Tibial nerve (tissue), 4 donors: ENCODE measurements at regions not wholly inside any gene's neighbourhood (a gene's known extent, or its start where the extent isn't known, plus 50 kb on each side); places are given as distances from the start of the nearest gene placed in this dataset.

Source experiments
- DNase-seq, 2 donors: peaks; one replicate each; pipeline ENCODE4 v3.0.0-alpha.2; 2019; ENCODE audit warnings: low spot score in 2 of 2
- H3K27ac ChIP-seq, 4 donors: fragments of 200-600 bp; sonication (generic) in 3 of 4; one replicate each; pipeline ENCODE4 v1.5.1; 2017 to 2019; ENCODE audit warnings: mild to moderate bottlenecking in 1 of 4
- H3K27me3 ChIP-seq, 2 donors: fragments of 200-600 bp; sonication (generic) in 1 of 2; one replicate each; pipeline versions ENCODE4 v1.5.1 to v1.6.0; 2017 to 2019
- H3K36me3 ChIP-seq, 3 donors: fragments of 200-600 bp; sonication (generic); one replicate each; pipeline ENCODE4 v1.5.1; 2018 to 2019
- H3K4me1 ChIP-seq, 4 donors: fragments of 200-600 bp; sonication (generic) in 3 of 4; one replicate each; pipeline ENCODE4 v1.5.1; 2017 to 2019
- H3K4me3 ChIP-seq, 4 donors: fragments of 200-600 bp; sonication (generic) in 3 of 4; one replicate each; pipeline ENCODE4 v1.5.1; 2017 to 2019; ENCODE audit warnings: mild to moderate bottlenecking in 1 of 4, moderate library complexity in 1 of 4
- H3K9me3 ChIP-seq, 4 donors: fragments of 200-600 bp; sonication (generic) in 3 of 4; one replicate each; pipeline ENCODE4 v1.5.1; 2017 to 2019
- EP300 ChIP-seq, 2 donors: sonication (generic); formaldehyde crosslinking; IDR thresholded peaks; one replicate each; pipeline ENCODE4 v1.6.1; 2017; ENCODE audit warnings: antibody characterized with exemption in 2 of 2, mild to moderate bottlenecking in 1 of 2
- POLR2A ChIP-seq, 2 donors: fragments of 450-650 bp; IDR thresholded peaks; one replicate each; pipeline ENCODE4 v1.6.1; 2017; ENCODE audit warnings: antibody characterized with exemption in 2 of 2, mild to moderate bottlenecking in 2 of 2, moderate library complexity in 2 of 2
- WGBS, 2 donors: methylation state at CpG; one replicate each; pipeline ENCODE4 v1.1.5; 2018; 5-methylcytosine and 5-hydroxymethylcytosine counted together
- TF ChIP-seq, protein P1 (sequence below), 5 experiments: fragments of 200-600 bp in 3 of 5; fragments of 450-650 bp in 2 of 5; sonication (generic) in 3 of 5; IDR thresholded peaks; one replicate each; pipeline ENCODE4 v1.5.1; 2016 to 2019; ENCODE audit warnings: antibody characterized with exemption in 5 of 5, mild to moderate bottlenecking in 3 of 5, moderate library complexity in 2 of 5

DNA sequence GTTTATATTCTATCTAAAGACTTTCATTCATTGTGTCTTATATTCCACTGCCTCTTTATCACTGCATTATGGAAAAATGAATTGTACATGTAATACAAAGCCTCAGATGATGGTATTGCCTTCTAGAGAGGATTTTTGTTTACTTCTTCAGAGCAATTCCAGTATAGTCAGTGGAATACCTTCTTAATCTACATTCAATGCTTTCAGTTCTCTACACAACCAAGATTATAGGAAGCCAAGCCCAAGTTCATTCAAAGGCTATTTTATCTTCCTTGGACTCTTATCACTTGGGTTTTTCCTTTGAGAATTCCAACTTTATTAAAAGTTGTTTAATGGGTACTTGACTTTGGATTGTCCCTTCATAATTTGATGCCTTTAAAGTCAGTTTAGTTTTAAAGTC lies 1971.0 kb upstream of the FLRT2 start:
- TF ChIP-seq POLR2A (IDR thresholded peaks at IDR 0.05) (no peak), EP300 (IDR thresholded peaks at IDR 0.05) (no peak)
- TF ChIP-seq, protein P1, sequence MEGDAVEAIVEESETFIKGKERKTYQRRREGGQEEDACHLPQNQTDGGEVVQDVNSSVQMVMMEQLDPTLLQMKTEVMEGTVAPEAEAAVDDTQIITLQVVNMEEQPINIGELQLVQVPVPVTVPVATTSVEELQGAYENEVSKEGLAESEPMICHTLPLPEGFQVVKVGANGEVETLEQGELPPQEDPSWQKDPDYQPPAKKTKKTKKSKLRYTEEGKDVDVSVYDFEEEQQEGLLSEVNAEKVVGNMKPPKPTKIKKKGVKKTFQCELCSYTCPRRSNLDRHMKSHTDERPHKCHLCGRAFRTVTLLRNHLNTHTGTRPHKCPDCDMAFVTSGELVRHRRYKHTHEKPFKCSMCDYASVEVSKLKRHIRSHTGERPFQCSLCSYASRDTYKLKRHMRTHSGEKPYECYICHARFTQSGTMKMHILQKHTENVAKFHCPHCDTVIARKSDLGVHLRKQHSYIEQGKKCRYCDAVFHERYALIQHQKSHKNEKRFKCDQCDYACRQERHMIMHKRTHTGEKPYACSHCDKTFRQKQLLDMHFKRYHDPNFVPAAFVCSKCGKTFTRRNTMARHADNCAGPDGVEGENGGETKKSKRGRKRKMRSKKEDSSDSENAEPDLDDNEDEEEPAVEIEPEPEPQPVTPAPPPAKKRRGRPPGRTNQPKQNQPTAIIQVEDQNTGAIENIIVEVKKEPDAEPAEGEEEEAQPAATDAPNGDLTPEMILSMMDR (IDR thresholded peaks at IDR 0.05), result no peak

GRCh38 chr14:83559721-83560120 lies 1970.2 kb upstream of the FLRT2 start:
- H3K9me3 ChIP-seq, result peaks cover 0 to 4% (median 0%) of the 10 kb centered on the region in 4 donors

More for the DNA sequence above, 1971.0 kb upstream of the FLRT2 start:
- Histone ChIP-seq H3K4me3 (no peak overlapping the region), H3K27me3 (no peaks in the 10 kb centered on the region), H3K4me1 (no peaks in the 10 kb centered on the region), H3K36me3 (no peaks in the 10 kb centered on the region), H3K9me3 (peaks cover 0 to 4% (median 0%) of the 10 kb centered on the region in 4 donors), H3K27ac (no peak overlapping the region)
- no peak for DNase-seq

GRCh38 chr14:83561261-83561660 lies 1968.7 kb upstream of the FLRT2 start:
- DNase-seq, result no peak
- peaks cover 0 to 4% (median 0%) of the 10 kb centered on the region in 4 donors for H3K9me3 ChIP-seq
- H3K27me3 ChIP-seq, result no peaks in the 10 kb centered on the region
- TF ChIP-seq EP300 (IDR thresholded peaks at IDR 0.05) (no peak), POLR2A (IDR thresholded peaks at IDR 0.05) (no peak)
- TF ChIP-seq, protein P1 (IDR thresholded peaks at IDR 0.05), result no peak
- H3K4me1 ChIP-seq, result no peaks in the 10 kb centered on the region
- 83 to 96% methylated on average over 5 to 7 of the region's 7 CpGs for WGBS, 2 donors
- H3K27ac ChIP-seq, result no peak overlapping the region
- H3K36me3 ChIP-seq, result no peaks in the 10 kb centered on the region
- no peak overlapping the region for H3K4me3 ChIP-seq

More at GRCh38 chr14:83559721-83560120, 1970.2 kb upstream of the FLRT2 start:
- DNase-seq, result no peak
- no peak overlapping the region for H3K27ac ChIP-seq
- H3K4me1 ChIP-seq, result no peaks in the 10 kb centered on the region
- no peak for TF ChIP-seq POLR2A (IDR thresholded peaks at IDR 0.05)
- no peak for TF ChIP-seq EP300 (IDR thresholded peaks at IDR 0.05)
- TF ChIP-seq, protein P1 (IDR thresholded peaks at IDR 0.05), result no peak
- no peaks in the 10 kb centered on the region for H3K27me3 ChIP-seq
- no peaks in the 10 kb centered on the region for H3K36me3 ChIP-seq
- H3K4me3 ChIP-seq, result no peak overlapping the region

- 96 to 98% methylated on average over 1 of the region's 1 CpG for WGBS, 2 donors
- Histone ChIP-seq H3K27ac (no peak overlapping the region), H3K9me3 (no peaks in the 10 kb centered on the region), H3K4me3 (no peak overlapping the region), H3K36me3 (no peaks in the 10 kb centered on the region), H3K4me1 (no peaks in the 10 kb centered on the region), H3K27me3 (no peaks in the 10 kb centered on the region)
- TF ChIP-seq POLR2A (IDR thresholded peaks at IDR 0.05) (no peak), EP300 (IDR thresholded peaks at IDR 0.05) (no peak)
- TF ChIP-seq, protein P1 (IDR thresholded peaks at IDR 0.05), result no peak
- no peak for DNase-seq
These were observed 1963.4 kb upstream of the FLRT2 start for GRCh38 chr14:83566567-83566966.

DNA sequence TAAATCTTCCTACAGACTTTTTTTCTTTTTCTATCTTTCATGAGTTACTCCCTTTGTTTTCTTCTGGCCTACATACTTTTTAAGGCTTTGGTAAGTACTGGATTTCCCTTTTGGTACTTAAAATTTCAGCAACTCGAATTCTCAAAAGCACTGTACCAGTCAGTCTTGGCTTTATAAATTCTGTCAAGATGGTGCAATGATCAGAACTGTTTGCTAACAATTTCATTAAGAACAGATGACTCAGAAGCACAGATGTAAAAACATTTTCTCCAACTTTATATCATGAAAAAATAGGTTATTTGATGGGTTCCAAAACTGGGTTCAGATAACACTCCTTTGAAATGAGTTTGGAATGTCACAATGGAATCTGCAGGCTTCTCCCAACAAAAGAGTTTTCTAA lies 1961.8 kb upstream of the FLRT2 start:
- 58 to 67% methylated on average over 1 of the region's 1 CpG for WGBS, 2 donors
- H3K4me3 ChIP-seq, result no peak overlapping the region
- TF ChIP-seq POLR2A (IDR thresholded peaks at IDR 0.05) (no peak), EP300 (IDR thresholded peaks at IDR 0.05) (no peak)
- TF ChIP-seq, protein P1 (IDR thresholded peaks at IDR 0.05), result no peak
- no peaks in the 10 kb centered on the region for H3K4me1 ChIP-seq
- H3K27me3 ChIP-seq, result no peaks in the 10 kb centered on the region
- H3K27ac ChIP-seq, result no peak overlapping the region
- no peak for DNase-seq
- H3K9me3 ChIP-seq, result no peaks in the 10 kb centered on the region
- H3K36me3 ChIP-seq, result no peaks in the 10 kb centered on the region
